ENCODE measurements at regions not wholly inside any gene's neighbourhood (a gene's known extent, or its start where the extent isn't known, plus 50 kb on each side); places are given as distances from the start of the nearest gene placed in this dataset.

DNA sequence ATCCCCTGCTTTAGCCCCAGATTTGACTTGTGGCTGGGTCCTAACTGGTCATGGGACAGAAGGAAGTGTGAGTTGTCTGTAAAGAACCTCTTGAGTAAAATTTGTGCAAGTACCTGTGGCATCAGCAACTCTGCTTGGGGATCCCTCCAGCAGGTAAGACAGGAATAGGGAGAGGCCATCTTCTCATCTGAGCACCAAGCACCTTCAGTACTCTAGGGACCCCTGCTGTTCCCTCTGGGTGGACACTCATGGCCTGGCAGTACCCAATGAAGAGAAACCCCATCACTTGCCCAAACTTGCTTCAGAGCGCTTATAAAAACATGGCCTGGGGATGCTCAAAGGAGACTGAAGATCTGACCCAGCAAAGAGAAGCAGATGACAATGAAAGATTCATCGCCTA is 297.8 kb downstream of the SP3 start:
- in situ Hi-C loops (cut with MboI; ENCODE audit: low pct_ligation_motif_present in 1 of 4, low pct_unique_long_range_greater_than_20kb in 1 of 4, low sequenced_read_pairs in 3 of 4) (no loop called here), intact Hi-C loops (cut with DNase I; ENCODE audit: low total_unique reads) (no loop called here)
- Histone ChIP-seq H3K27me3 (no peaks in the 10 kb centered on the region), H3K9me3 (no peaks in the 10 kb centered on the region), H3K36me3 (no peaks in the 10 kb centered on the region), H3K4me3 (no peak overlapping the region), H3K4me1 (peaks cover 0 to 3% (median 2%) of the 10 kb centered on the region in 4 donors), H3K27ac (no peak overlapping the region)
- WGBS, 2 donors (ENCODE audit: low coverage in 1 of 2) = 67 to 90% methylated on average over 1 to 2 of the region's 2 CpGs
- no peak for DNase-seq
- TF ChIP-seq POLR2A (IDR thresholded peaks at IDR 0.05) (no peak), EP300 (IDR thresholded peaks at IDR 0.05; ENCODE audit: low read depth) (no peak)
- TF ChIP-seq, protein P1, sequence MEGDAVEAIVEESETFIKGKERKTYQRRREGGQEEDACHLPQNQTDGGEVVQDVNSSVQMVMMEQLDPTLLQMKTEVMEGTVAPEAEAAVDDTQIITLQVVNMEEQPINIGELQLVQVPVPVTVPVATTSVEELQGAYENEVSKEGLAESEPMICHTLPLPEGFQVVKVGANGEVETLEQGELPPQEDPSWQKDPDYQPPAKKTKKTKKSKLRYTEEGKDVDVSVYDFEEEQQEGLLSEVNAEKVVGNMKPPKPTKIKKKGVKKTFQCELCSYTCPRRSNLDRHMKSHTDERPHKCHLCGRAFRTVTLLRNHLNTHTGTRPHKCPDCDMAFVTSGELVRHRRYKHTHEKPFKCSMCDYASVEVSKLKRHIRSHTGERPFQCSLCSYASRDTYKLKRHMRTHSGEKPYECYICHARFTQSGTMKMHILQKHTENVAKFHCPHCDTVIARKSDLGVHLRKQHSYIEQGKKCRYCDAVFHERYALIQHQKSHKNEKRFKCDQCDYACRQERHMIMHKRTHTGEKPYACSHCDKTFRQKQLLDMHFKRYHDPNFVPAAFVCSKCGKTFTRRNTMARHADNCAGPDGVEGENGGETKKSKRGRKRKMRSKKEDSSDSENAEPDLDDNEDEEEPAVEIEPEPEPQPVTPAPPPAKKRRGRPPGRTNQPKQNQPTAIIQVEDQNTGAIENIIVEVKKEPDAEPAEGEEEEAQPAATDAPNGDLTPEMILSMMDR (IDR thresholded peaks at IDR 0.05) = peak in 1 of 5 experiments; percentile 4

DNA sequence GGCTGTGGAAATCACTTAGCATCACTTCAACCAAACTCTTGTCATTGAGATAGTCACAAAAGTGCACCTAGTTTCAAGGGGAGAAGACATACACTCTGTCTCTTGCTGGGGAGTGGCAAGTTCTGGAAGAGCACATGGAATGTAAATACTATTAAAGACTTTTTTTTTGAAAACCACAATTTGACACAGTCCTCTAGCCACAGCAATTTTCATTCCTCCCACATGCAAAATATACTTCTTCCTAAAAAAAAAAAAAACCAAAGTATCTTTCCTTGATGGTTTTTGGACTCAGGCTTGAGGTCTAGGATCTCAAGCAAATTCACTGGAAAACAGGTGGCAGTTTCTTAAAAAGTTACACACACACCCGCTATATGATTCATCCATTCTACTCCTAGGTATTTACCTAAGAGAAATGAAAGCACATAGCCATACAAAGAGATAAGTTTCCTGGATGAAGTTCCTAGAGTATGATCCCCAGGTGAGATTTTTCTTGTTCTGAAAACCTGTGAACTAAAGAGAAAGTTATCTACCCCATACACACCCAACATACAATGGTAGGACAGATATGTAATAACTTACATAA is 295.8 kb downstream of the SP3 start:
- in situ Hi-C loops (cut with MboI; ENCODE audit: low pct_ligation_motif_present in 1 of 4, low pct_unique_long_range_greater_than_20kb in 1 of 4, low sequenced_read_pairs in 3 of 4) (no loop called here), intact Hi-C loops (cut with DNase I; ENCODE audit: low total_unique reads) (no loop called here)
- H3K27ac ChIP-seq = no peak overlapping the region
- H3K4me1 ChIP-seq = peaks cover 0 to 3% (median 2%) of the 10 kb centered on the region in 4 donors
- H3K36me3 ChIP-seq = no peaks in the 10 kb centered on the region
- no peak for DNase-seq
- H3K9me3 ChIP-seq = no peaks in the 10 kb centered on the region
- H3K27me3 ChIP-seq = no peaks in the 10 kb centered on the region
- TF ChIP-seq EP300 (IDR thresholded peaks at IDR 0.05; ENCODE audit: low read depth) (no peak), POLR2AphosphoS5 (IDR thresholded peaks at IDR 0.05) (no peak), POLR2A (IDR thresholded peaks at IDR 0.05) (no peak)
- TF ChIP-seq, protein P1 (IDR thresholded peaks at IDR 0.05) = no peak
- 60 to 86% methylated on average over 1 of the region's 1 CpG for WGBS, 2 donors (ENCODE audit: low coverage in 1 of 2)
- H3K4me3 ChIP-seq = no peak overlapping the region

DNA sequence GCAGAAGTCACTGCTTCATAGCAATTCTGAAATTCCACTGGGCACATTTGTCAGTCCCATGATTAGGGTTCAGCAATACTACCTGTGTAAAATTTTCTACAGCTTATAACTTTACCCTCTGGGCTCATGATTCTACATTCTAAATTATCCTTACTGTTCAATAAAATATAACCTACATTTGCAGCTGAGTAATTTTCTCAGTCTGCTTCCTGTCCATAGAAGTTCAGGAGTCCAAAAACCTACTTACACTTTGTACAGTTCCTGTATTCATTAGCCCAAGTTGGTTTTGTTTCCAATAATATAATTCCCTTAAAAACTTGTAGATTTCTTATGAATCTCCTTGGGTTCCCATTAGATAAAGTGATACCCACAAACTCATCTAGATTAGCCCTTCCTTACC is 295.3 kb downstream of the SP3 start:
- H3K36me3 ChIP-seq = no peaks in the 10 kb centered on the region
- H3K27ac ChIP-seq = no peak overlapping the region
- H3K4me1 ChIP-seq = peaks cover 0 to 3% (median 2%) of the 10 kb centered on the region in 4 donors
- no peaks in the 10 kb centered on the region for H3K27me3 ChIP-seq
- no peak overlapping the region for H3K4me3 ChIP-seq
- TF ChIP-seq POLR2AphosphoS5 (IDR thresholded peaks at IDR 0.05) (no peak), EP300 (IDR thresholded peaks at IDR 0.05; ENCODE audit: low read depth) (no peak), POLR2A (IDR thresholded peaks at IDR 0.05) (no peak)
- TF ChIP-seq, protein P1 (IDR thresholded peaks at IDR 0.05) = no peak
- no peak for DNase-seq
- intact Hi-C loops (cut with DNase I; ENCODE audit: low total_unique reads) (no loop called here), in situ Hi-C loops (cut with MboI; ENCODE audit: low pct_ligation_motif_present in 1 of 4, low pct_unique_long_range_greater_than_20kb in 1 of 4, low sequenced_read_pairs in 3 of 4) (no loop called here)
- no peaks in the 10 kb centered on the region for H3K9me3 ChIP-seq

DNA sequence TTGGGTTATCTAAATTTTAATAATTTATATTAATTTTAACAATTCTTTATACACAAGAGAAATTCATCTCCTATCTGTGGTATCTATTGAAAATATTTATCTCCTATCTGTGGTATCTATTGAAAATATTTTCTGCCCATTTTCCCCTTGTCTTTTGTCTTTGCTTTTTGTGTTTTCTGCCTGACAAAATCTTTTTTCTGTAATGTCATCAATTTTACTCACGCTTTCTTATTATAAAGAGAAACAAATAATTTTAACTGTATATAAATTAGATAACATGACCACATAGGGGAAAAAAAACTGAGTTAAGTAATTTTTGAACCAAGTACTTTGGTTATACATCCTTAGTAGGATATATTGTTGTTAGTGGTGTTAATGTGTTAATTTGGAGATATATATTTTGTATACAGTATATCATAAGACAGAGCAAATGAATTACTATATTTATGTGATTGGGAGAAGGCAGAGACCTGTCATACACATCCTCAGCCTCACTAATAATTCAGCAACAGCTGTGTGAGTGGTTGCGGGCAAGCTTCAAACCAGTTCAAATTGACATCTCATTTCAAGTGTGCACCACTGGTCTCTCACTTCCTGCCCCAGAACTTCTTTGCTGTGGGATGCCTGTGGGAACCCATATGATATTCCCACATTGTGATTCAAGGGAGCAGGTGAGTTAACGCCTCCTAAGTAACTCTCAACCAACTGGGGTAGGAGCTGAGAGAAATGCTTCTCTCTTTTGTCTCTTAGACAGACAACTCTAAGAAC is 292.4 kb downstream of the SP3 start:
- intact Hi-C loops (cut with DNase I; ENCODE audit: low total_unique reads) = no loop called here
- TF ChIP-seq EP300 (IDR thresholded peaks at IDR 0.05; ENCODE audit: low read depth) = no peak
- no peak for TF ChIP-seq POLR2A (IDR thresholded peaks at IDR 0.05)
- TF ChIP-seq, protein P1 (IDR thresholded peaks at IDR 0.05) = no peak
- TF ChIP-seq POLR2AphosphoS5 (IDR thresholded peaks at IDR 0.05) = no peak

More for the DNA sequence above, 292.4 kb downstream of the SP3 start:
- H3K27me3 ChIP-seq = no peaks in the 10 kb centered on the region
- no peaks in the 10 kb centered on the region for H3K9me3 ChIP-seq
- no peak overlapping the region for H3K4me3 ChIP-seq
- no peaks in the 10 kb centered on the region for H3K36me3 ChIP-seq
- in situ Hi-C loops (cut with MboI; ENCODE audit: low pct_ligation_motif_present in 1 of 4, low pct_unique_long_range_greater_than_20kb in 1 of 4, low sequenced_read_pairs in 3 of 4) = no loop called here
- WGBS, 2 donors (ENCODE audit: low coverage in 1 of 2) = 86 to 93% methylated on average over 2 to 3 of the region's 3 CpGs
- H3K27ac ChIP-seq = no peak overlapping the region
- DNase-seq = no peak
- H3K4me1 ChIP-seq = no peaks in the 10 kb centered on the region

Data from transverse colon (tissue), 4 donors.